ENCODE measurements at regions not wholly inside any gene's neighbourhood (a gene's known extent, or its start where the extent isn't known, plus 50 kb on each side); places are given as distances from the start of the nearest gene placed in this dataset.

- Mint-ChIP-seq H3K27ac (no peak overlapping the region), H3K9me3 (no peaks in the 10 kb centered on the region), H3K4me3 (no peak overlapping the region), H3K27me3 (peaks cover 23 to 46% of the 10 kb centered on the region in 2 donors), H3K36me3 (no peaks in the 10 kb centered on the region), H3K4me1 (no peaks in the 10 kb centered on the region)
- H3K27ac ChIP-seq (ENCODE audit: low read length) = no peak overlapping the region
- H3K9me3 ChIP-seq = no peaks in the 10 kb centered on the region
- WGBS (ENCODE audit: insufficient coverage) = 45% methylated on average over 1 of the region's 1 CpG
- peaks cover 0 to 9% of the 10 kb centered on the region in 2 experiments for H3K27me3 ChIP-seq (replicated peaks in 1 of 2; ENCODE audit: control insufficient read depth in 2 of 2, extremely low read depth in 1 of 2, insufficient read depth in 2 of 2, low read length in 1 of 2)
- no peak for ATAC-seq (replicated peaks in 1 of 4)
- POLR2A ChIA-PET = no interaction called here
- no peak overlapping the region for H3K4me3 ChIP-seq (ENCODE audit: control insufficient read depth in 1 of 2, extremely low read depth in 1 of 2, low read length in 1 of 2)
- DNase-seq = no peak
- H3K36me3 ChIP-seq (ENCODE audit: control insufficient read depth in 2 of 2, extremely low read depth in 1 of 2, insufficient read depth in 1 of 2, low read length in 1 of 2) = no peaks in the 10 kb centered on the region
- CTCF ChIA-PET = no interaction called here
- H3K4me1 ChIP-seq (ENCODE audit: control insufficient read depth in 1 of 2, extremely low read depth in 1 of 2, insufficient read depth in 2 of 2, low read length in 2 of 2) = no peaks in the 10 kb centered on the region
These were observed 166.5 kb downstream of the MINAR1 start for GRCh38 chr15:79598639-79599038.

GRCh38 chr15:79601405-79602086 lies 169.4 kb downstream of the MINAR1 start:
- no peaks in the 10 kb centered on the region for H3K4me1 Mint-ChIP-seq

GRCh38 chr15:79602180-79602579 lies 170.0 kb downstream of the MINAR1 start:
- H3K4me3 Mint-ChIP-seq = no peak overlapping the region
- POLR2A ChIA-PET = no interaction called here
- Histone ChIP-seq H3K9me3 (no peaks in the 10 kb centered on the region), H3K27ac (ENCODE audit: low read length) (no peak overlapping the region), H3K4me3 (ENCODE audit: control insufficient read depth in 1 of 2, extremely low read depth in 1 of 2, low read length in 1 of 2) (no peak overlapping the region), H3K27me3 (replicated peaks in 1 of 2; ENCODE audit: control insufficient read depth in 2 of 2, extremely low read depth in 1 of 2, insufficient read depth in 2 of 2, low read length in 1 of 2) (peaks cover 0 to 9% of the 10 kb centered on the region in 2 experiments), H3K4me1 (ENCODE audit: control insufficient read depth in 1 of 2, extremely low read depth in 1 of 2, insufficient read depth in 2 of 2, low read length in 2 of 2) (no peaks in the 10 kb centered on the region), H3K36me3 (ENCODE audit: control insufficient read depth in 2 of 2, extremely low read depth in 1 of 2, insufficient read depth in 1 of 2, low read length in 1 of 2) (no peaks in the 10 kb centered on the region)
- CTCF ChIA-PET = no interaction called here
- no peaks in the 10 kb centered on the region for H3K4me1 Mint-ChIP-seq
- H3K27ac Mint-ChIP-seq = no peak overlapping the region
- WGBS (ENCODE audit: insufficient coverage) = no CpG with 5 or more reads among the region's 4 CpGs
- H3K9me3 Mint-ChIP-seq = no peaks in the 10 kb centered on the region
- no peaks in the 10 kb centered on the region for H3K36me3 Mint-ChIP-seq
- peaks cover 24 to 54% of the 10 kb centered on the region in 2 donors for H3K27me3 Mint-ChIP-seq
- ATAC-seq (replicated peaks in 1 of 4) (no peak), DNase-seq (no peak)

More at GRCh38 chr15:79601405-79602086, 169.4 kb downstream of the MINAR1 start:
- 100% methylated on average over 2 of the region's 7 CpGs for WGBS (ENCODE audit: insufficient coverage)
- Mint-ChIP-seq H3K27ac (no peak overlapping the region), H3K4me3 (no peak overlapping the region), H3K36me3 (no peaks in the 10 kb centered on the region), H3K27me3 (peaks cover 24 to 53% of the 10 kb centered on the region in 2 donors), H3K9me3 (no peaks in the 10 kb centered on the region)
- H3K4me3 ChIP-seq (ENCODE audit: control insufficient read depth in 1 of 2, extremely low read depth in 1 of 2, low read length in 1 of 2) = no peak overlapping the region
- H3K4me1 ChIP-seq (ENCODE audit: control insufficient read depth in 1 of 2, extremely low read depth in 1 of 2, insufficient read depth in 2 of 2, low read length in 2 of 2) = no peaks in the 10 kb centered on the region
- H3K27ac ChIP-seq (ENCODE audit: low read length) = no peak overlapping the region
- CTCF ChIA-PET = no interaction called here
- H3K9me3 ChIP-seq = no peaks in the 10 kb centered on the region
- H3K27me3 ChIP-seq (replicated peaks in 1 of 2; ENCODE audit: control insufficient read depth in 2 of 2, extremely low read depth in 1 of 2, insufficient read depth in 2 of 2, low read length in 1 of 2) = peaks cover 0 to 7% of the 10 kb centered on the region in 2 experiments
- no peak for DNase-seq
- ATAC-seq (replicated peaks in 1 of 4) = no peak
- H3K36me3 ChIP-seq (ENCODE audit: control insufficient read depth in 2 of 2, extremely low read depth in 1 of 2, insufficient read depth in 1 of 2, low read length in 1 of 2) = no peaks in the 10 kb centered on the region
- POLR2A ChIA-PET = no interaction called here

GRCh38 chr15:79602731-79603130 lies 170.6 kb downstream of the MINAR1 start:
- H3K36me3 Mint-ChIP-seq = no peaks in the 10 kb centered on the region
- Histone ChIP-seq H3K27me3 (replicated peaks in 1 of 2; ENCODE audit: control insufficient read depth in 2 of 2, extremely low read depth in 1 of 2, insufficient read depth in 2 of 2, low read length in 1 of 2) (peaks cover 0 to 11% of the 10 kb centered on the region in 2 experiments), H3K27ac (ENCODE audit: low read length) (no peak overlapping the region), H3K9me3 (no peaks in the 10 kb centered on the region), H3K36me3 (ENCODE audit: control insufficient read depth in 2 of 2, extremely low read depth in 1 of 2, insufficient read depth in 1 of 2, low read length in 1 of 2) (no peaks in the 10 kb centered on the region), H3K4me3 (ENCODE audit: control insufficient read depth in 1 of 2, extremely low read depth in 1 of 2, low read length in 1 of 2) (no peak overlapping the region), H3K4me1 (ENCODE audit: control insufficient read depth in 1 of 2, extremely low read depth in 1 of 2, insufficient read depth in 2 of 2, low read length in 2 of 2) (no peaks in the 10 kb centered on the region)
- peaks cover 25 to 52% of the 10 kb centered on the region in 2 donors for H3K27me3 Mint-ChIP-seq
- H3K4me3 Mint-ChIP-seq = no peak overlapping the region
- POLR2A ChIA-PET = no interaction called here
- DNase-seq (no peak), ATAC-seq (replicated peaks in 1 of 4) (no peak)
- no peaks in the 10 kb centered on the region for H3K9me3 Mint-ChIP-seq
- H3K27ac Mint-ChIP-seq = no peak overlapping the region
- CTCF ChIA-PET = no interaction called here
- H3K4me1 Mint-ChIP-seq = no peaks in the 10 kb centered on the region

- no peaks in the 10 kb centered on the region for H3K9me3 Mint-ChIP-seq
- DNase-seq (no peak), ATAC-seq (replicated peaks in 1 of 4) (no peak)
- H3K36me3 Mint-ChIP-seq = no peaks in the 10 kb centered on the region
- Histone ChIP-seq H3K9me3 (no peaks in the 10 kb centered on the region), H3K4me1 (ENCODE audit: control insufficient read depth in 1 of 2, extremely low read depth in 1 of 2, insufficient read depth in 2 of 2, low read length in 2 of 2) (no peaks in the 10 kb centered on the region), H3K27me3 (replicated peaks in 1 of 2; ENCODE audit: control insufficient read depth in 2 of 2, extremely low read depth in 1 of 2, insufficient read depth in 2 of 2, low read length in 1 of 2) (peaks cover 0 to 14% of the 10 kb centered on the region in 2 experiments), H3K27ac (ENCODE audit: low read length) (no peak overlapping the region), H3K36me3 (ENCODE audit: control insufficient read depth in 2 of 2, extremely low read depth in 1 of 2, insufficient read depth in 1 of 2, low read length in 1 of 2) (no peaks in the 10 kb centered on the region), H3K4me3 (ENCODE audit: control insufficient read depth in 1 of 2, extremely low read depth in 1 of 2, low read length in 1 of 2) (no peak overlapping the region)
- peaks cover 13 to 32% of the 10 kb centered on the region in 2 donors for H3K27me3 Mint-ChIP-seq
- POLR2A ChIA-PET = no interaction called here
- CTCF ChIA-PET = no interaction called here
- no peaks in the 10 kb centered on the region for H3K4me1 Mint-ChIP-seq
- 93% methylated on average over 3 of the region's 5 CpGs for WGBS (ENCODE audit: insufficient coverage)
- H3K27ac Mint-ChIP-seq = no peak overlapping the region
- no peak overlapping the region for H3K4me3 Mint-ChIP-seq
These were observed 174.8 kb downstream of the MINAR1 start for GRCh38 chr15:79606831-79607355.

- Mint-ChIP-seq H3K4me3 (no peak overlapping the region), H3K27me3 (peaks cover 13 to 28% of the 10 kb centered on the region in 2 donors), H3K9me3 (no peaks in the 10 kb centered on the region), H3K27ac (no peak overlapping the region), H3K36me3 (no peaks in the 10 kb centered on the region), H3K4me1 (no peaks in the 10 kb centered on the region)
- CTCF ChIA-PET = no interaction called here
- ATAC-seq (replicated peaks in 1 of 4) (no peak), DNase-seq (no peak)
- peaks cover 0 to 16% of the 10 kb centered on the region in 2 experiments for H3K27me3 ChIP-seq (replicated peaks in 1 of 2; ENCODE audit: control insufficient read depth in 2 of 2, extremely low read depth in 1 of 2, insufficient read depth in 2 of 2, low read length in 1 of 2)
- WGBS (ENCODE audit: insufficient coverage) = 67% methylated on average over 1 of the region's 3 CpGs
- H3K9me3 ChIP-seq = no peaks in the 10 kb centered on the region
- no peak overlapping the region for H3K4me3 ChIP-seq (ENCODE audit: control insufficient read depth in 1 of 2, extremely low read depth in 1 of 2, low read length in 1 of 2)
- H3K27ac ChIP-seq (ENCODE audit: low read length) = no peak overlapping the region
- no peaks in the 10 kb centered on the region for H3K4me1 ChIP-seq (ENCODE audit: control insufficient read depth in 1 of 2, extremely low read depth in 1 of 2, insufficient read depth in 2 of 2, low read length in 2 of 2)
- H3K36me3 ChIP-seq (ENCODE audit: control insufficient read depth in 2 of 2, extremely low read depth in 1 of 2, insufficient read depth in 1 of 2, low read length in 1 of 2) = no peaks in the 10 kb centered on the region
- POLR2A ChIA-PET = no interaction called here
These were observed 176.1 kb downstream of the MINAR1 start for GRCh38 chr15:79608066-79608864.

Measured in T-cell (primary cell).